HG02870 (cell line): ENCODE measurements at regions not wholly inside any gene's neighbourhood (a gene's known extent, or its start where the extent isn't known, plus 50 kb on each side); places are given as distances from the start of the nearest gene placed in this dataset.

Experiments used
- ATAC-seq: cut with Tn5 transposase; IDR thresholded peaks from one replicate; pipeline ENCODE4 v1.9.1; 2021; ENCODE audit warnings: mild to moderate bottlenecking, moderate library complexity; ENCODE audit not compliant: unreplicated experiment

GRCh38 chr5:56358703-56359681 is 125.9 kb upstream of the ANKRD55 start:
- no peak for ATAC-seq

DNA sequence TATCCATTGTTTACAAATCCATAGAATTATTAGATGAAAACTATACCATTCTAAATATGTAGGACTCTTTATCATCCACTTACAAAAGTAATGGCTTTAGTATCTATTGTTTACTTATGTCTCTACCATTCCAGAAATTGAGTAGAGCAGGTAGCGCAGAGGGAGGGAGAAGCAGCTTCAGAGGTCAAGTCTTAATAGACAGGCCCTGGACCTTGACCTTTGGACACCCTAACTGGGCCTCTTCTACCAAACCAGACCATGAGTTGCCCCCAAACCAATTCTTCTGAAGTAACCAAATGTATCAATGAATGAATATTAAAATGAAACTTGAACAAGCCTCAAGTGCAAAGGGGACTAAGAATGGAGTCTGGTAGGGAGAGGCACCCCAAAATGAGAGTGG is 124.9 kb upstream of the ANKRD55 start:
- no peak for ATAC-seq

DNA sequence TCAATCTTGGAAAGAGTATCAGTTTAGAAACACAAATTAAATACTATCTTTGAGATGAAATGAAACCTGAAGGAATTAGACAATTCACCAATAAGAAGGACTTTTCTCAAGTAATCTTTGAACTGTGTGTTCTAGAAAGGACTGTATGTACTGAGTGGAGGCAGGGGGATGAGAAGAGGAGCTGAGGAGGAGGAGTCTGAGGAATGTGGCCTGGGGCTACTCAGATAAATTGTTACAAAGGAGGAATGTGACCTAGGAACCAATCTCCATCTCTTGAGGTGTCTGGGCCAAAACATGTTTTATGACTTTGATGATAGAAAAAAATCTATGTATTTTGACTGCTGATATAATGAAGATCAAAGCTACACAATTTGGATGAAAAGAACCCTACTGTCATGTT is 124.3 kb upstream of the ANKRD55 start:
- no peak for ATAC-seq

GRCh38 chr5:56356836-56357160 is 123.7 kb upstream of the ANKRD55 start:
- ATAC-seq, result no peak

- ATAC-seq, result no peak
These were observed 123.1 kb upstream of the ANKRD55 start for GRCh38 chr5:56356121-56356835.

DNA sequence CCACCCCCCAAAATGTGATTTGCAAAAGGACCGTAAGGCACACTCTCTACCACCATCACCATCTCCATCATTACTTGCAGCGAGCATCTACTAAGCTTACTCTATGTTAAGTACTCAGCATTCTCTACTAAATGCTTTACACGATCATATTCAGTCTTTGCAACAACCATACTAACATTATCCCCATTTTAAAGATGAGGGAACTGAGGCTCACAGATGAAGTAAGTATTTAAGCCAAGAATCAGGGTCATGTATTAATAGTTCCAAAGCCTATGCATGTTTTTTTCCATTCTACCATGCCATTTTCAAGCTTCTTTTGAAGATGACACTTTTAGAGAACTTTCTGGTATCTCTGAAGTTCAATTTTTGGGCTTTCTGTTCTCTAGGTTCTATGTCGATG is 121.7 kb upstream of the ANKRD55 start:
- ATAC-seq, result no peak

DNA sequence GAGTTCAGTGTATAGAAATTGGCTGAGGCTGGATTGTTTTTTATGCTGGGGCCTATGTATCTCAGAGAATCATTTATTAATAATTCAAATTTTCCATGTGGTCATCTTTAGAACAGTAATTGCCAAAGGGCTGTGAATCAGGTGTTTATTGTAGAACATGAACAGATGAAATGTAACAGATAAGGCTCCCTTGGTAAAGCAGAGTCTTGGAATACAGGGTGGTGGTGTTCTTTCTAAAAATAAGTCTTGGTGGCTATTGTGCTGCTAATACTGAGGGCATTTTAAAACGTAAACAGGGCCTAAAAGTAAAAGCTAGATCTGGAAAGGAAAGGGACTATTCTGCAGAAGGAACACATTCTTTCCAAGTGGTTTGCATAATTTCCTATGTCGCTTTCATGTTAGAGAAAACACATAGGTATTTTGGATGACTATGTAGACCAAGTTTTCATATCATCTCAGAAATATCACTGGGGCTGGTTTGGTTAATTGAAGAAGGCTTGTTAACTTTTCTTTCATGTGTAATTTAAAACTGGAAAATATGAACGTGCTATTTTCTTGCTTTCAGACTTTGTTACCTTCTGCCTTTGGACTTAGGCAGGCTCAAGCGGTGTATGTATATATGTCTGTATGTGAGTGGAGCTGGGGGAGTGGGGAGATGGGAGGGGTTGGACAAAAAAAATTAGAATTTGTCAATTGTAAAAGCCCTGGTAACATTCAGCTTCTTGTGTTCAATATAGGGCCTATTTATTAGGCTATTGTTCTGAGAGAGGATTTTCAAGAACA is 119.9 kb upstream of the ANKRD55 start:
- ATAC-seq, result no peak

DNA sequence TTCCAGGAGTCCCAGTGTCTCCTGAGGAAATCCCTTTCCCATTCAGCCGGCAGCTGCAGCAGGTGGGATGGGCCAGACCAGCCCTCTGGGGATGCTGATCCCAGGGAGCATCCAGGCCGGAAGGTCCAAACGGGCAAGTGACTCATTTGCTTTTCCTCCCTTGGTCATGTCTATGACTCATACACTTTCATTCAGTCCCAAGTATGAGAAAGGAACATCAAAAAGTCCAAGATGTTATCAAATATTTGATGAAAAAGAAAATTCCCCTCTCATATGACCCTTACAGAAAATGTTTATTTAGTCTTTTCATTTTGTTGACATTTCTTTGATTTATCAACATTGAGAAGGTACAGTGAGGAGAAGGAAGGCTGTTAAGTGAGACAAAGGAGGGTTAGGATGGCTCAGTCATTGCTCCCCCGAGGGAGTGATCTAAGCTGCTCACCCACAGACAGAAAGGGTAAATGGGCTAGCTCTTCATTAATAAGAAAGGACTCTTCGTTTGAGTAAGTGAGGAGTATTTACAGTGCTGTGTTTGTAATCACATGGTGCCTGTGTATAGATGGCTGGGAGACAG is 117.6 kb upstream of the ANKRD55 start:
- no peak for ATAC-seq

- ATAC-seq, result no peak
These were observed 117.0 kb upstream of the ANKRD55 start for GRCh38 chr5:56350011-56350596.

DNA sequence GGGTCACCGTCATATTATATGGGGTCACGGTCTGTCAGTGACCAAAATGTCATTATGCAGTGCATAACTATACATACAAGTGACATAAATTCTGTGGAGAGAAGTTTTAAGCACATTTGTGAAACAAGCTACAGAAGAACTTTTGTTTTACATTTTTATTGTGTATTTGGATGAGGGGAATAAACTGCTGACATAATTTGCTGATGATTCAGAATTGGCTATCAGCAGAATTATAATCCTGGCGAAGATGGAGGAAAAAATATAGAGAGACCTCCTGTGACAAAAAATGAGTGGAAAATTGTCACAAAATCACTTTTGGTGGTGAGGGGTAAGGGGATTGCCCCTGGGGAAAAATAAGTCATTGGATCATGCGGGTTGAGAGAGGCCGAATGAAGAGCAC is 116.3 kb upstream of the ANKRD55 start:
- no peak for ATAC-seq

DNA sequence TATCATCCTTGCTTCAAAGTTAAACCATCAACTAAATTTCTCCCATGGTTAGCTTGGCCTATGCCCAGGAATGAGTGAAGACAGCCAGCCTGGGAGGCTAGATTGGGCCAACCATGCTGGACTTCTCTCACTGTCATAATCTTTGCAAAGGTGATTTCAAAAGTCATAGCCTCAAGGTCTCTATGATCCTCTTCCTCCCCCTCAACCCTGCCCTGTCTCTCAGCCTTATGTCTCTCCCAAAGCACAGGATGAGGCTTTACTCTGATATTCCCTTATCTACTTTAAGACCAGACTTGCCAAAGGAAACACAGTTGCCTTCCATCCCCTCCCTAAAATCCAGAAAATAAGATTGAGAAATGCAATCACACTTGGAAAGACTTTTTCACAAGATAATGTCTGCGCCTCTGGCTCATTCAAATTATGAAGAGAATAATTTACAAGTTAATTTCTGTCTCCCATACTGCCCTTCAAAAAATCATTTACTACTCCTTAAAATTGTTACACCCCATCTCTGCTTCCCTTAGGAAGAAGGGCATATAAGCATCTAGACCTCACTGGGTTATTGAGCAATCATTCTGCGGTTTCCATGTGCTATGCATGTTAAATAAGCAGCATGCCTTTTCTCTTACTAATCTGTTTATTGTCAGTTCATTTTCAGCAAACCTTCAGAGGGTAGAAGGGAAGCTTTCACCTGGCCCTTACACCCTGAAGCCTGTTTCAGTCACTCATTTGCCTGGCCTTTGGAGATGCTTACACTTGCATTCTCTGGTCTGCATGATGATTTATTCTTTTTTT is 113.8 kb upstream of the ANKRD55 start:
- no peak for ATAC-seq

DNA sequence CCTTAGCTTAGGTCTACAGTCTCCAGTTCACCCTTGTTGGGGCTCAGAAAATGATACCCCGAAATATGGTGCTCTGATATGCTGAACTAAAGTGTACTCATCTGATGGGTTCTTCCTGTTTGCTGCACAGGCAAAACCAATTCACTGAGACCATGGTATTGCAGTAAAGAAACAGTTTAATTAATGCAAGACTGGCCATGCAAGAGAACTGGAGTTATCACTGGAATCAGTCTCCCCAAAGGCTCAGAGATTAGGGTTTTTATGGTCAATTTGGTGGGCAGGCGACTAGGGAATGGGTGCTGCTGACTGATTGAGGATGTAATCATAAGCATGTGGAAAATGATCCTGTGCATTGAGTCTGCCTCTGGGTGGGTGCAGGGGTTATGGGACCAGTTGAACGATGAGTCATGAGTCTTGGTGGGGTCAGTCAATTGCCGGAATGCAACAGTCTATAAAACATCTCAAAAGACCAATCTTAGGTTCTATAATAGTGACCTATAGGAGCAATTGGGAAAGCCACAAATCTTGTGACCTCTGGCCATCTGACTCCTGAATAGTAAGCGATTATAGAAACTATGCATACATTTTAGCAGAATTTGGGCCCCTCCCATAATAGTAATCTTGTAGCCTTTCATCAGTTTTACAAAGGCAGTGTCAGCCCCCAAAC is 113.0 kb upstream of the ANKRD55 start:
- ATAC-seq, result no peak

DNA sequence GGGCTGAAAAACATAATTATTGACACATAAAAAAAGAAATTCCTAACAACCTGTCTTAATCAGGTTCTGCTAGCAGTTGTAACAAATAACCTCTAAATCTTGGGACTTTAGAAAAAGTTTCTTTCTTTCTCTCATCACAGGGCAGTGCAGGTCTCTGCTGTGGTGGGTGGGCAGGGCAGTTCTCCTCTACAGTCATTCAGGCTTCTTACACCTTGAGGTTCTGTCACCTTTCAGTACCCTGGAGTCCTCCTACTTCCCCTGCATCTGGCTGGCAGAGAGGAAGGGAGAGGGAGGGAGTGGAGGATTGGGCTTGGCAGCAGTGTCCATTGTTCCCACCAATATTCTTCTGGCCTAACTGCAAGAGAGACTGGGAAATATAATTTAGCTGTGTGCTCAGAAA is 112.2 kb upstream of the ANKRD55 start:
- ATAC-seq, result no peak

DNA sequence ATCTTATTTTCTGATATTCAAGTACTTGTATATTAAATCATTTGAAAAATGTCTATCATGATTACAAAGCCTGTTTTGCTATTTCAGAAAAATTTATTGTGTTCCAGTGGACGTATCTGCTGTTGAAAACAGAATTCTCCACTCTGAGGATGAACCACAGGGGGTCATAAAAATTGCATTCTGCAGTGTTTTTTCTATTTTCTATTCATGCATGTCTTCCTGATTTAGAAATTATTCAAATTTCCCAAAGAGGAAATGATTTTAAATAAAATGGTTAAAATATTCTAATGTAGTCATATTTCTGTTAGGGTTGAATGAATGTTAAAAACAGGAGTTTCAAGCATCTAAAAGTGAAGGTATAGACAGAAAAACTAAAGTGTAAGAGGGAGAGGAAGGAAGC is 111.5 kb upstream of the ANKRD55 start:
- ATAC-seq, result no peak

GRCh38 chr5:56343988-56344387 is 110.9 kb upstream of the ANKRD55 start:
- ATAC-seq, result no peak

DNA sequence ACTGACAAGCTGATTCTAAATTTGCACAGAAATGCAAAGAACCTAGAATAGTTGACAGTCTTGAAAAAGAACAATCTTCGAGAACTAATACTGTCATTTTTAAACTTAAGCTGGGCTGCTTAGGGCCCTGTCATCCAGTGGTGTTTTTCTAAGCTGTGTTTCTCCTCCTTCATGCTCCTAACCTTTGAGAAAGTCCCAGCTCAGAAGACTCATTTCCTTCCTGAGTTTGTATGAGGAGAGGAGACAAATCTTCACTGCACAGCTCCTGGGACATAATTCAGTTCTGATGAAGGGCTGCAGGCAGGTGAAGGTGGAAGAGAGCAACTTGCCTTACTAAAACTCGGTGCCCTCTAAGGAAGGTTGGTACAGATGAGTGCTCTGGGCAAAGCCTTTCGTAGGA is 109.5 kb upstream of the ANKRD55 start:
- ATAC-seq, result no peak

- ATAC-seq, result no peak
These were observed 107.3 kb upstream of the ANKRD55 start for GRCh38 chr5:56340196-56340980.

DNA sequence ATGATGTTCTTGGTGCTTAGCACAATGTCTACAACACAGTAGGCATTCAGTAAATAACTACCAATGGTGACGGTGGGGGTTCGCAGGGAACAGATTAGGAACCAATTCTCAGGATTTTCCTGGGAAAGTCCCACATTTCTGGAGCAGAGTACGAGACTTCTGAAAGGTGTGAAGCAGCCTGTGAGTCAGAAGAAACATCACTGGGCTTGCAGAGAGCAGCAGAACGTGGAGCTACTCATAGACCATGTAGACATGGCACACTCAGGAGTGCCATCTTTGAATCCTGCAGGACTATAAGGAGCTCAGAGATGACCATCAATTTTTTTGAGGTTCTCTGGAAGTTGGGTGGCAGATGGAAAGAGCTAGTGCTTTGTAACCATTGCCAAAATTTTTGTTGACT is 106.6 kb upstream of the ANKRD55 start:
- ATAC-seq, result no peak
